Midbrain (tissue), 1 donor: ENCODE measurements at regions not wholly inside any gene's neighbourhood (a gene's known extent, or its start where the extent isn't known, plus 50 kb on each side); places are given as distances from the start of the nearest gene placed in this dataset.

Source experiments
- DNase-seq: peaks from one replicate; lab custom pipeline; 2025; lab: John Stamatoyannopoulos, UW

DNA sequence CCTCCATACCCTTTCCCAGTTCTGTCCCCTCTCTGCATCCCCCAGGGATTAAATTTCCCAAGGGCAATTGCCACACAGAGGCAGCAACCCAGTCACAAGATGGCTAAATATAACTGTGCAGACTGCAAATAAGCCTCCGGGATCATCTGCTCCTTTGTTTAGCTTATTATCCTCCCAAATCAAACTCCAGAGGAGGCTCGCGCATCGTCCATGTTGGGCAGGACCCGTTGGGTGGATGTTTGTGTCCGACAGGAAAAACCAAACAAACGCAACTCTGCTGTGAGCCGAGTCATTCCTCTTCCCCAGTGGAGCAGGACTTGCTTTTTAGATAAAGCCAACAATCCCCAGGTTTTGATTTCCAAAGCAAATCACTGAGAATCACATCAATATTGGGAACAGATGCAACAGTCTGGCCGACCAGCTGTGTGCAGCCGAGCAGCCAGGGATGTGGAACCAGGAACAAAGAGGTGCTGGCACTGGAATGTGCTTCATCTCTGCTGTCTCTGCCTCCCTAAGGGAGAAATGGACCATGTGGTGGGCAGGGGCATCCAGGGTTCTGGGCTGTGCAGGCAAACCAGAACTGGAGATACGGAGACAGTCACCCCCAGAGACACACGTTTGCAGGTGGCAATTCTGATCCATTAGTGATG is 89.8 kb downstream of the PTTG1 start:
- peak; percentile 1 for DNase-seq
